Activated CD4-positive, alpha-beta T cell treated with anti-CD3 and anti-CD28 coated beads, Interleukin-2, amount 10 ng/mL, durations not matched to agents 7 days and 5 days (primary cell): ENCODE measurements at regions not wholly inside any gene's neighbourhood (a gene's known extent, or its start where the extent isn't known, plus 50 kb on each side); places are given as distances from the start of the nearest gene placed in this dataset.

Source experiments
- CTCF ChIA-PET: fragments of 350-600 bp; sonication (Branson Sonifier 250); formaldehyde crosslinking; loops from one replicate; lab custom pipeline; 2021; ENCODE audit warnings: antibody characterized with exemption; lab: Charles Lee
- POLR2A ChIA-PET: fragments of 350-600 bp; sonication (Branson Sonifier 250); formaldehyde crosslinking; loops from one replicate; lab custom pipeline; 2021; ENCODE audit warnings: antibody characterized with exemption; lab: Charles Lee
- DNase-seq: peaks from one replicate; pipeline ENCODE4 v3.0.0-alpha.2; 2020
- H3K27ac Mint-ChIP-seq: one replicate; pipeline ENCODE4 v1.8.0; 2021; ENCODE audit warnings: mild to moderate bottlenecking, moderate library complexity, mixed read lengths
- H3K27me3 Mint-ChIP-seq: one replicate; pipeline ENCODE4 v1.8.0; 2021; ENCODE audit warnings: mixed read lengths
- H3K36me3 Mint-ChIP-seq: one replicate; pipeline ENCODE4 v1.8.0; 2021; ENCODE audit warnings: low read depth, mixed read lengths
- H3K4me1 Mint-ChIP-seq: one replicate; pipeline ENCODE4 v1.8.0; 2021; ENCODE audit warnings: mixed read lengths
- H3K4me3 Mint-ChIP-seq: one replicate; pipeline ENCODE4 v1.8.0; 2021; ENCODE audit warnings: mild to moderate bottlenecking, moderate library complexity, mixed read lengths
- H3K9me3 Mint-ChIP-seq: one replicate; pipeline ENCODE4 v1.8.0; 2021; ENCODE audit warnings: mixed read lengths

- peaks cover 2% of the 10 kb centered on the region for H3K9me3 Mint-ChIP-seq
- no peak overlapping the region for H3K4me3 Mint-ChIP-seq
- no peak overlapping the region for H3K27ac Mint-ChIP-seq
- CTCF ChIA-PET: no interaction called here
- no peaks in the 10 kb centered on the region for H3K27me3 Mint-ChIP-seq
- no peaks in the 10 kb centered on the region for H3K36me3 Mint-ChIP-seq
- POLR2A ChIA-PET: no interaction called here
- H3K4me1 Mint-ChIP-seq: no peaks in the 10 kb centered on the region
- DNase-seq: no peak
Measured at GRCh38 chr3:1576047-1576446, 483.2 kb downstream of the CNTN6 start.

GRCh38 chr3:1578124-1578806 lies 485.4 kb downstream of the CNTN6 start:
- ChIA-PET CTCF (no interaction called here), POLR2A (no interaction called here)
- no peaks in the 10 kb centered on the region for H3K4me1 Mint-ChIP-seq
- H3K4me3 Mint-ChIP-seq: no peak overlapping the region
- H3K27me3 Mint-ChIP-seq: no peaks in the 10 kb centered on the region
- H3K36me3 Mint-ChIP-seq: no peaks in the 10 kb centered on the region
- peaks cover 2% of the 10 kb centered on the region for H3K9me3 Mint-ChIP-seq
- DNase-seq: no peak
- no peak overlapping the region for H3K27ac Mint-ChIP-seq

GRCh38 chr3:1583044-1583443 lies 490.2 kb downstream of the CNTN6 start:
- H3K4me1 Mint-ChIP-seq: no peaks in the 10 kb centered on the region
- peaks cover 8% of the 10 kb centered on the region for H3K9me3 Mint-ChIP-seq
- DNase-seq: no peak
- ChIA-PET CTCF (no interaction called here), POLR2A (no interaction called here)
- no peak overlapping the region for H3K4me3 Mint-ChIP-seq
- no peaks in the 10 kb centered on the region for H3K27me3 Mint-ChIP-seq
- no peak overlapping the region for H3K27ac Mint-ChIP-seq
- no peaks in the 10 kb centered on the region for H3K36me3 Mint-ChIP-seq

- ChIA-PET POLR2A (no interaction called here), CTCF (no interaction called here)
- H3K9me3 Mint-ChIP-seq: peaks cover 14% of the 10 kb centered on the region
Measured at GRCh38 chr3:1587426-1587825, 494.6 kb downstream of the CNTN6 start.

GRCh38 chr3:1591327-1592028 lies 498.7 kb downstream of the CNTN6 start:
- no peak overlapping the region for H3K27ac Mint-ChIP-seq
- ChIA-PET CTCF (no interaction called here), POLR2A (no interaction called here)
- peaks cover 10% of the 10 kb centered on the region for H3K9me3 Mint-ChIP-seq
- no peak overlapping the region for H3K4me3 Mint-ChIP-seq
- DNase-seq: no peak
- H3K4me1 Mint-ChIP-seq: no peaks in the 10 kb centered on the region
- no peaks in the 10 kb centered on the region for H3K27me3 Mint-ChIP-seq
- H3K36me3 Mint-ChIP-seq: no peaks in the 10 kb centered on the region

More at GRCh38 chr3:1587426-1587825, 494.6 kb downstream of the CNTN6 start:
- Mint-ChIP-seq H3K4me3 (no peak overlapping the region), H3K27me3 (no peaks in the 10 kb centered on the region), H3K4me1 (no peaks in the 10 kb centered on the region), H3K36me3 (no peaks in the 10 kb centered on the region), H3K27ac (no peak overlapping the region)
- DNase-seq: no peak

- no peak for DNase-seq
- no peaks in the 10 kb centered on the region for H3K4me1 Mint-ChIP-seq
- no peaks in the 10 kb centered on the region for H3K27me3 Mint-ChIP-seq
- ChIA-PET POLR2A (no interaction called here), CTCF (no interaction called here)
- peaks cover 4% of the 10 kb centered on the region for H3K9me3 Mint-ChIP-seq
- H3K27ac Mint-ChIP-seq: no peak overlapping the region
- no peaks in the 10 kb centered on the region for H3K36me3 Mint-ChIP-seq
- H3K4me3 Mint-ChIP-seq: no peak overlapping the region
Measured at GRCh38 chr3:1594940-1595339, 502.1 kb downstream of the CNTN6 start.

- Mint-ChIP-seq H3K27me3 (no peaks in the 10 kb centered on the region), H3K9me3 (peaks cover 2% of the 10 kb centered on the region), H3K4me1 (no peaks in the 10 kb centered on the region), H3K27ac (no peak overlapping the region), H3K36me3 (no peaks in the 10 kb centered on the region), H3K4me3 (no peak overlapping the region)
- ChIA-PET POLR2A (no interaction called here), CTCF (interaction anchor here (0.6 kb wide), 1 partner anchor 437 kb away, joined by 4 read pairs; no protein-coding TSS in a partner anchor)
- DNase-seq: no peak
Measured at GRCh38 chr3:1600206-1600605, 498.5 kb upstream of the CNTN4 start.

GRCh38 chr3:1600700-1601418 lies 497.8 kb upstream of the CNTN4 start:
- peaks cover 2% of the 10 kb centered on the region for H3K9me3 Mint-ChIP-seq
- ChIA-PET CTCF (no interaction called here), POLR2A (no interaction called here)

GRCh38 chr3:1609416-1609815 lies 489.2 kb upstream of the CNTN4 start:
- Mint-ChIP-seq H3K27me3 (no peaks in the 10 kb centered on the region), H3K9me3 (peaks cover 4% of the 10 kb centered on the region), H3K4me1 (no peaks in the 10 kb centered on the region), H3K4me3 (no peak overlapping the region), H3K36me3 (no peaks in the 10 kb centered on the region), H3K27ac (no peak overlapping the region)
- POLR2A ChIA-PET: no interaction called here
- no peak for DNase-seq
- CTCF ChIA-PET: no interaction called here

More at GRCh38 chr3:1600700-1601418, 497.8 kb upstream of the CNTN4 start:
- H3K4me1 Mint-ChIP-seq: no peaks in the 10 kb centered on the region
- H3K27ac Mint-ChIP-seq: no peak overlapping the region
- no peaks in the 10 kb centered on the region for H3K27me3 Mint-ChIP-seq
- no peaks in the 10 kb centered on the region for H3K36me3 Mint-ChIP-seq
- no peak overlapping the region for H3K4me3 Mint-ChIP-seq
- DNase-seq: no peak

GRCh38 chr3:1611824-1612223 lies 486.8 kb upstream of the CNTN4 start:
- Mint-ChIP-seq H3K4me1 (no peaks in the 10 kb centered on the region), H3K36me3 (no peaks in the 10 kb centered on the region), H3K9me3 (no peaks in the 10 kb centered on the region), H3K27me3 (no peaks in the 10 kb centered on the region), H3K27ac (no peak overlapping the region), H3K4me3 (no peak overlapping the region)
- POLR2A ChIA-PET: no interaction called here
- CTCF ChIA-PET: no interaction called here
- no peak for DNase-seq

- no peak for DNase-seq
- no peaks in the 10 kb centered on the region for H3K27me3 Mint-ChIP-seq
- H3K9me3 Mint-ChIP-seq: no peaks in the 10 kb centered on the region
- CTCF ChIA-PET: no interaction called here
- H3K27ac Mint-ChIP-seq: no peak overlapping the region
- no peaks in the 10 kb centered on the region for H3K4me1 Mint-ChIP-seq
- H3K36me3 Mint-ChIP-seq: no peaks in the 10 kb centered on the region
- H3K4me3 Mint-ChIP-seq: no peak overlapping the region
- POLR2A ChIA-PET: no interaction called here
Measured at GRCh38 chr3:1613962-1614361, 484.7 kb upstream of the CNTN4 start.

- Mint-ChIP-seq H3K27me3 (no peaks in the 10 kb centered on the region), H3K4me3 (no peak overlapping the region), H3K27ac (no peak overlapping the region), H3K36me3 (no peaks in the 10 kb centered on the region), H3K4me1 (no peaks in the 10 kb centered on the region), H3K9me3 (peaks cover 2% of the 10 kb centered on the region)
- DNase-seq: no peak
- POLR2A ChIA-PET: no interaction called here
- CTCF ChIA-PET: no interaction called here
Measured at GRCh38 chr3:1616744-1617143, 481.9 kb upstream of the CNTN4 start.

- no peak overlapping the region for H3K27ac Mint-ChIP-seq
- peaks cover 2% of the 10 kb centered on the region for H3K9me3 Mint-ChIP-seq
- no peak overlapping the region for H3K4me3 Mint-ChIP-seq
- POLR2A ChIA-PET: no interaction called here
- no peaks in the 10 kb centered on the region for H3K4me1 Mint-ChIP-seq
- CTCF ChIA-PET: no interaction called here
- no peak for DNase-seq
- no peaks in the 10 kb centered on the region for H3K36me3 Mint-ChIP-seq
- H3K27me3 Mint-ChIP-seq: no peaks in the 10 kb centered on the region
Measured at GRCh38 chr3:1623896-1624295, 474.8 kb upstream of the CNTN4 start.
